Osteoblast (primary cell): ENCODE measurements at regions not wholly inside any gene's neighbourhood (a gene's known extent, or its start where the extent isn't known, plus 50 kb on each side); places are given as distances from the start of the nearest gene placed in this dataset.

Experiments used
- DNase-seq: peaks from one replicate; pipeline ENCODE4 v3.0.0; 2011; ENCODE audit warnings: low spot score, mixed read lengths; ENCODE audit not compliant: insufficient read length; ENCODE audit errors: missing footprints
- H2AFZ ChIP-seq: 2 replicates; pipeline ENCODE4 v1.6.0; 2011; ENCODE audit warnings: mild to moderate bottlenecking, low read length
- H3K27ac ChIP-seq: 2 replicates; pipeline ENCODE4 v1.5.1; 2011; ENCODE audit warnings: mild to moderate bottlenecking, low read depth, low read length, moderate library complexity
- H3K27me3 ChIP-seq: 2 replicates; pipeline ENCODE4 v1.6.0; 2012; ENCODE audit warnings: mild to moderate bottlenecking, control low read depth, inconsistent platforms, low read length, moderate library complexity; ENCODE audit not compliant: insufficient read depth
- H3K36me3 ChIP-seq: 2 replicates; pipeline ENCODE4 v1.5.1; 2011; ENCODE audit warnings: mild to moderate bottlenecking, low read length, control low read depth, moderate library complexity; ENCODE audit not compliant: insufficient read depth
- H3K4me1 ChIP-seq: 2 replicates; pipeline ENCODE4 v1.5.1; 2011; ENCODE audit warnings: mild to moderate bottlenecking, low read length, control low read depth, moderate library complexity; ENCODE audit not compliant: insufficient read depth
- H3K4me2 ChIP-seq: 2 replicates; pipeline ENCODE4 v1.6.0; 2011; ENCODE audit warnings: mild to moderate bottlenecking, low read length; ENCODE audit not compliant: insufficient read depth
- H3K4me3 ChIP-seq: fragments of 200-600 bp; sonication (generic); 3 replicates; pipeline ENCODE4 v1.5.1; 2012; ENCODE audit warnings: mild to moderate bottlenecking, low read length, inconsistent platforms; ENCODE audit not compliant: insufficient read depth
- H3K79me2 ChIP-seq: 2 replicates; pipeline ENCODE4 v1.6.0; 2012; ENCODE audit warnings: mild to moderate bottlenecking, low read length, control low read depth, inconsistent platforms; ENCODE audit not compliant: insufficient read depth
- H3K9me3 ChIP-seq: 2 replicates; pipeline ENCODE4 v1.5.1; 2011; ENCODE audit warnings: low read depth, low read length, control low read depth
- H4K20me1 ChIP-seq: 2 replicates; pipeline ENCODE4 v1.6.0; 2012; ENCODE audit warnings: mild to moderate bottlenecking, low read length, control low read depth; ENCODE audit not compliant: insufficient read depth
- TF ChIP-seq, protein P1 (sequence below): IDR thresholded peaks from 2 replicates; pipeline ENCODE4 v1.5.1; 2011; ENCODE audit warnings: mild to moderate bottlenecking, low read depth, low read length, moderate library complexity; ENCODE audit errors: extremely low read depth

DNA sequence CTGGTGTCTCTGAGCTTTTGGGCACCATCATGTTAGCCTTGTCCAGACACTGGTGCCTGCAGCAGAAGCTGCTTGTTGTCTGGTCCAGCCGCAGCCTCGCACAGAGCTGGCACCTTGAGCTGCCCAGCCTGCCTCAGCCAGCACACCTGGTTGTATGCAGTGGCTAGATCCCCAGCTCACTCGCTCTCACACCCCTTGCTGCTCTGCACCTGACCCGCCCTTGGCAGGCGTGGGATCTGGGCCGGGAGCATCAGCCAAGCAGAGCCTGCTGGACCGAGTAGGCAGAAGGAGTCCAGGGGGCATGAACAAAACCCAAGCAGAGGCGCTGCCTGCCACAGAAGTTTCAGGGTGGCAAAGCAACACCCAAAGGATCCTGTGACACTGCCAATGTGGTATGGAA is 79.7 kb upstream of the ITGB1 start:
- H3K9me3 ChIP-seq: no peaks in the 10 kb centered on the region
- TF ChIP-seq, protein P1, sequence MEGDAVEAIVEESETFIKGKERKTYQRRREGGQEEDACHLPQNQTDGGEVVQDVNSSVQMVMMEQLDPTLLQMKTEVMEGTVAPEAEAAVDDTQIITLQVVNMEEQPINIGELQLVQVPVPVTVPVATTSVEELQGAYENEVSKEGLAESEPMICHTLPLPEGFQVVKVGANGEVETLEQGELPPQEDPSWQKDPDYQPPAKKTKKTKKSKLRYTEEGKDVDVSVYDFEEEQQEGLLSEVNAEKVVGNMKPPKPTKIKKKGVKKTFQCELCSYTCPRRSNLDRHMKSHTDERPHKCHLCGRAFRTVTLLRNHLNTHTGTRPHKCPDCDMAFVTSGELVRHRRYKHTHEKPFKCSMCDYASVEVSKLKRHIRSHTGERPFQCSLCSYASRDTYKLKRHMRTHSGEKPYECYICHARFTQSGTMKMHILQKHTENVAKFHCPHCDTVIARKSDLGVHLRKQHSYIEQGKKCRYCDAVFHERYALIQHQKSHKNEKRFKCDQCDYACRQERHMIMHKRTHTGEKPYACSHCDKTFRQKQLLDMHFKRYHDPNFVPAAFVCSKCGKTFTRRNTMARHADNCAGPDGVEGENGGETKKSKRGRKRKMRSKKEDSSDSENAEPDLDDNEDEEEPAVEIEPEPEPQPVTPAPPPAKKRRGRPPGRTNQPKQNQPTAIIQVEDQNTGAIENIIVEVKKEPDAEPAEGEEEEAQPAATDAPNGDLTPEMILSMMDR: no peak
- no peak for DNase-seq
- H3K4me2 ChIP-seq: no peak overlapping the region
- H3K4me3 ChIP-seq: no peak overlapping the region
- H3K36me3 ChIP-seq: no peaks in the 10 kb centered on the region
- no peaks in the 10 kb centered on the region for H4K20me1 ChIP-seq
- H3K4me1 ChIP-seq: peaks cover 7% of the 10 kb centered on the region
- no peak overlapping the region for H3K27ac ChIP-seq
- no peaks in the 10 kb centered on the region for H3K27me3 ChIP-seq
- no peak overlapping the region for H2AFZ ChIP-seq
- H3K79me2 ChIP-seq: no peaks in the 10 kb centered on the region

DNA sequence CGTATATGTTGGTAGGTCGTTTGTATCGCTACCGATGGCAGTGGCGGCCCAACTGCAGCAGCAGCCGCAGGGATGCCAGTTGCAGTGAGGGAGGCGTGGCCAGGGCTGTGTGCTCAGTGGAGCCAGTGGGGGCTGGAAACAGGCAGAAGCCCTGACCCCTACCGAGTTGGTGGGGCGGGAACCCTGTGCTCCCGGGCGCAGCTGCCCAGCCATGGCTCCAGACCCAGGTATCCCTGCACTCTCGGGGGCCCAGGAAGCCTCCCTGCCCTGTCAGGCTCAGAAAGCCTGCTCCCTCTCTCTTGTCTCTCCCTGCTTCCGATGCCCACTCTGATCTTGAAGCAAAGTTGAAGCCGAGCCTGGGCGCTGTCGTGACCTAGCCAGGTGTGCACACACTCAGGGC is 78.6 kb upstream of the ITGB1 start:
- Histone ChIP-seq H3K4me1 (peaks cover 16% of the 10 kb centered on the region), H3K36me3 (no peaks in the 10 kb centered on the region), H3K27me3 (no peaks in the 10 kb centered on the region), H3K9me3 (no peaks in the 10 kb centered on the region), H3K79me2 (no peaks in the 10 kb centered on the region), H4K20me1 (no peaks in the 10 kb centered on the region), H2AFZ (no peak overlapping the region), H3K4me3 (no peak overlapping the region), H3K27ac (no peak overlapping the region), H3K4me2 (no peak overlapping the region)
- TF ChIP-seq, protein P1: no peak
- no peak for DNase-seq

DNA sequence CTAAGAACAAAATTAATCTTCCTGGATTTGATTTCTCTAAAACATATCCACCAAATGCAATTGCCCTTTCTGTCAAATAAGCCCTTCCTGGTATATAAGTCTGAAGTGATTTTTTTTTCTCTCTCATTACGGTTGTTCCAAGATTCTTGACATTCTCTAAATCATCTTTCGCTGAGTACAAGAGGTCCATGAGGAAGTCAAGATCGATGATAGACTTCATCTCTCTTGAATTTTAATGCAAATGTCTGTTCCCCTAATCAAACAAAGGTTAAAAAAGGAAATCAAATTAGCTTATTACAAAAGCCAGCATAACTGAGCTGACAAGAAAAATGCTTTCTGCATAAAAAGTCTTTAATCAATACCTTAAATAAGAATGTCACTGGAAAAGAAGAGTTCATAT is 77.4 kb upstream of the ITGB1 start:
- H3K4me2 ChIP-seq: no peak overlapping the region
- H3K79me2 ChIP-seq: no peaks in the 10 kb centered on the region
- no peak overlapping the region for H3K4me3 ChIP-seq
- H3K36me3 ChIP-seq: no peaks in the 10 kb centered on the region
- no peaks in the 10 kb centered on the region for H4K20me1 ChIP-seq
- H3K4me1 ChIP-seq: peaks cover 16% of the 10 kb centered on the region
- DNase-seq: no peak
- H2AFZ ChIP-seq: no peak overlapping the region
- TF ChIP-seq, protein P1: no peak
- no peak overlapping the region for H3K27ac ChIP-seq
- H3K9me3 ChIP-seq: no peaks in the 10 kb centered on the region
- H3K27me3 ChIP-seq: no peaks in the 10 kb centered on the region

DNA sequence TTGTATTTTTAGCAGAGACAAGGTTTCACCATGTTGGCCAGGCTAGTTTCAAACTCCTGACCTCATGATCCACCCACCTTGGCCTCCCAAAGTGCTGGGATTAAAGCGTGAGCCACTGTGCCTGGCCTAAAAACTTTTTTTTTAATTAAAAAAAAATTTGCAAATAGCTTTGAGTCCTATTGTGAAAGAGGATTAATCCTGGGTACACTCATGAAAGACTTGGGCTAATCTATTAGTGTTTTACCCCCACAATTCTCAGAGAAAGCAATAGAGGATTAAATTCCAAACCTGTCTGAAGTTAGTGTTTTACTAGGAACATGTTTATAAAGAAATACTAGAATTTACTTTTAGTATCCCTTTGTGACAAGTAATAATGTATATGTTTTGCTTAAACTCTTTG is 76.9 kb upstream of the ITGB1 start:
- H2AFZ ChIP-seq: no peak overlapping the region

More for the DNA sequence above, 76.9 kb upstream of the ITGB1 start:
- no peak overlapping the region for H3K4me3 ChIP-seq
- peaks cover 16% of the 10 kb centered on the region for H3K4me1 ChIP-seq
- no peak for DNase-seq
- H3K27me3 ChIP-seq: no peaks in the 10 kb centered on the region
- no peaks in the 10 kb centered on the region for H3K9me3 ChIP-seq
- H3K36me3 ChIP-seq: no peaks in the 10 kb centered on the region
- H3K79me2 ChIP-seq: no peaks in the 10 kb centered on the region
- TF ChIP-seq, protein P1: no peak
- H4K20me1 ChIP-seq: no peaks in the 10 kb centered on the region
- no peak overlapping the region for H3K4me2 ChIP-seq
- no peak overlapping the region for H3K27ac ChIP-seq
